PC-3 (cell line): ENCODE measurements at regions not wholly inside any gene's neighbourhood (a gene's known extent, or its start where the extent isn't known, plus 50 kb on each side); places are given as distances from the start of the nearest gene placed in this dataset.

ENCODE experiments used
- ATAC-seq: fragments of 200-7000 bp; cut with Tn5 transposase; 2 replicates; pipeline ENCODE4 v1.9.1; 2020; ENCODE audit warnings: mild to moderate bottlenecking, moderate library complexity
- BruUV-seq: library from RNA; stranded (reverse); fragments of 400-500 nt; replicated peaks from 2 replicates; lab custom pipeline; 2021; lab: Mats Ljungman, UMichigan
- CTCF ChIA-PET: fragments of 300-600 bp; sonication (Branson Sonifier 250); formaldehyde crosslinking; loops from one replicate; lab custom pipeline; 2022; ENCODE audit warnings: antibody characterized with exemption; lab: Charles Lee
- POLR2A ChIA-PET: fragments of 300-600 bp; sonication (Branson Sonifier 250); formaldehyde crosslinking; loops from one replicate; lab custom pipeline; 2022; ENCODE audit warnings: antibody characterized with exemption; ENCODE audit not compliant: unreplicated experiment; lab: Charles Lee
- DNase-seq: peaks from one replicate; pipeline ENCODE4 v3.0.0-alpha.2; 2015
- H2AFZ ChIP-seq: fragments of 300-600 bp; sonication (generic); 2 replicates; pipeline ENCODE4 v1.6.0; 2016; ENCODE audit warnings: antibody characterized with exemption, low read length
- H3F3A ChIP-seq: fragments of 300-600 bp; sonication (generic); one replicate; pipeline ENCODE4 v1.6.0; 2017; ENCODE audit warnings: antibody characterized with exemption, low read length, control low read depth, mild to moderate bottlenecking; ENCODE audit not compliant: unreplicated experiment
- H3K27ac ChIP-seq: fragments of 300-600 bp; sonication (generic); 2 replicates; pipeline ENCODE4 v1.5.1; 2016; ENCODE audit warnings: mild to moderate bottlenecking, low read length
- H3K27me3 ChIP-seq: fragments of 300-600 bp; sonication (generic); 2 replicates; pipeline ENCODE4 v1.6.1; 2016; ENCODE audit warnings: low read length, mixed read lengths
- H3K36me3 ChIP-seq: fragments of 300-600 bp; sonication (generic); 2 replicates; pipeline ENCODE4 v1.6.1; 2016; ENCODE audit warnings: low read depth, mixed run types, low read length, mixed read lengths
- H3K4me1 ChIP-seq: fragments of 300-600 bp; sonication (generic); 2 replicates; pipeline ENCODE4 v1.5.1; 2016; ENCODE audit warnings: low read length; ENCODE audit not compliant: insufficient read depth
- H3K4me2 ChIP-seq: fragments of 300-600 bp; sonication (generic); 2 replicates; pipeline ENCODE4 v1.6.0; 2016; ENCODE audit warnings: low read length
- H3K4me3 ChIP-seq: fragments of 300-600 bp; sonication (generic); 2 replicates; pipeline ENCODE4 v1.5.1; 2016; ENCODE audit warnings: mild to moderate bottlenecking, low read length, mixed read lengths
- H3K79me2 ChIP-seq: fragments of 300-600 bp; sonication (generic); 2 replicates; pipeline ENCODE4 v1.6.1; 2017; ENCODE audit warnings: low read length, mixed read lengths
- H3K9ac ChIP-seq: fragments of 300-600 bp; sonication (generic); 2 replicates; pipeline ENCODE4 v1.6.0; 2016; ENCODE audit warnings: mild to moderate bottlenecking, low read length
- H3K9me2 ChIP-seq: fragments of 300-600 bp; sonication (generic); replicated peaks from 2 replicates; pipeline ENCODE4 v1.6.1; 2016; ENCODE audit warnings: mixed run types, low read length, mixed read lengths
- H3K9me3 ChIP-seq: fragments of 300-600 bp; sonication (generic); 2 replicates; pipeline ENCODE4 v1.6.1; 2016; ENCODE audit warnings: low read length, mixed read lengths
- H4K20me1 ChIP-seq: fragments of 300-600 bp; sonication (generic); 2 replicates; pipeline ENCODE4 v1.6.1; 2016; ENCODE audit warnings: low read length, mixed read lengths
- EZH2 ChIP-seq: fragments of 300-600 bp; sonication (generic); IDR thresholded peaks from one replicate; pipeline ENCODE4 v1.6.1; 2017; ENCODE audit warnings: antibody characterized with exemption, mild to moderate bottlenecking, low read length; ENCODE audit not compliant: unreplicated experiment
- EZH2phosphoT487 ChIP-seq: fragments of 300-600 bp; sonication (generic); IDR thresholded peaks from 2 replicates; pipeline ENCODE4 v1.6.1; 2018; ENCODE audit warnings: mild to moderate bottlenecking, antibody characterized with exemption, low read length, borderline replicate concordance
- intact Hi-C: fragments of 100-400 bp; cut with micrococcal nuclease; formaldehyde crosslinking; loops from 2 replicates; pipeline ENCODE4 v1.9.0; 2023
- TF ChIP-seq, protein P1 (sequence below): fragments of 300-600 bp; sonication (generic); conservative IDR thresholded peaks from 2 replicates; pipeline ENCODE4 v1.5.1; 2017; ENCODE audit warnings: antibody characterized with exemption, low read depth, mild to moderate bottlenecking, low read length

GRCh38 chr2:205913668-205914067 is 172.3 kb downstream of the INO80D start:
- peaks cover 38% of the 10 kb centered on the region for H3K27me3 ChIP-seq
- DNase-seq: no peak
- H3K4me3 ChIP-seq: no peak overlapping the region
- no peak overlapping the region for H3K4me2 ChIP-seq
- no TSS peak for BruUV-seq
- H2AFZ ChIP-seq: no peak overlapping the region
- no peaks in the 10 kb centered on the region for H3K9me2 ChIP-seq
- POLR2A ChIA-PET: no interaction called here
- H3K9me3 ChIP-seq: no peaks in the 10 kb centered on the region
- H3K79me2 ChIP-seq: no peaks in the 10 kb centered on the region
- ATAC-seq: no peak
- TF ChIP-seq EZH2phosphoT487 (no peak), EZH2 (no peak)
- TF ChIP-seq, protein P1, sequence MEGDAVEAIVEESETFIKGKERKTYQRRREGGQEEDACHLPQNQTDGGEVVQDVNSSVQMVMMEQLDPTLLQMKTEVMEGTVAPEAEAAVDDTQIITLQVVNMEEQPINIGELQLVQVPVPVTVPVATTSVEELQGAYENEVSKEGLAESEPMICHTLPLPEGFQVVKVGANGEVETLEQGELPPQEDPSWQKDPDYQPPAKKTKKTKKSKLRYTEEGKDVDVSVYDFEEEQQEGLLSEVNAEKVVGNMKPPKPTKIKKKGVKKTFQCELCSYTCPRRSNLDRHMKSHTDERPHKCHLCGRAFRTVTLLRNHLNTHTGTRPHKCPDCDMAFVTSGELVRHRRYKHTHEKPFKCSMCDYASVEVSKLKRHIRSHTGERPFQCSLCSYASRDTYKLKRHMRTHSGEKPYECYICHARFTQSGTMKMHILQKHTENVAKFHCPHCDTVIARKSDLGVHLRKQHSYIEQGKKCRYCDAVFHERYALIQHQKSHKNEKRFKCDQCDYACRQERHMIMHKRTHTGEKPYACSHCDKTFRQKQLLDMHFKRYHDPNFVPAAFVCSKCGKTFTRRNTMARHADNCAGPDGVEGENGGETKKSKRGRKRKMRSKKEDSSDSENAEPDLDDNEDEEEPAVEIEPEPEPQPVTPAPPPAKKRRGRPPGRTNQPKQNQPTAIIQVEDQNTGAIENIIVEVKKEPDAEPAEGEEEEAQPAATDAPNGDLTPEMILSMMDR: no peak
- H3K4me1 ChIP-seq: no peaks in the 10 kb centered on the region
- H3K27ac ChIP-seq: no peak overlapping the region
- no peak overlapping the region for H3K9ac ChIP-seq
- CTCF ChIA-PET: no interaction called here
- no peaks in the 10 kb centered on the region for H3K36me3 ChIP-seq
- H3F3A ChIP-seq: no peaks in the 10 kb centered on the region
- H4K20me1 ChIP-seq: no peaks in the 10 kb centered on the region
- intact Hi-C loops: no loop called here

DNA sequence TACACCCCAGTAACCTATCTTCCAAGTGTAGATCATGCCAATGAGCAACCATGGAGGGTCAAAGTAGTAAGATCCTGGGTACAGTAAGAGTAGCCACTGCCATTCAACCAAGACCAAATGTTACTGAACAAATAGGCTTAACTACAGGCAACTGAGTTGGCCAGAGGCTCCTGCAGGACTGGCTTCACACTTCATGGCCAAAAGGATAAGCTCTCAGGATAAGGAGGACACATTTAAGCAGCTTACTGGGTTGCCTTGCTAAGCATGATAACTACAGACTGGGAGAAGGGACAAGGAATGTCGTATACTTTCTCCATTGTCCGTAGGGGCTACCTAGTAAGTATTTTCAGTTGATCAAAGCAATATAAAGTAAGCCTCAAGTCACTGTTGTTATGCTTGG is 174.7 kb downstream of the INO80D start:
- DNase-seq (no peak), ATAC-seq (no peak)
- no peaks in the 10 kb centered on the region for H3K9me3 ChIP-seq
- H3K9me2 ChIP-seq: no peaks in the 10 kb centered on the region
- no TSS peak for BruUV-seq
- no peaks in the 10 kb centered on the region for H3K79me2 ChIP-seq
- H4K20me1 ChIP-seq: no peaks in the 10 kb centered on the region
- intact Hi-C loops: no loop called here
- no peaks in the 10 kb centered on the region for H3F3A ChIP-seq
- CTCF ChIA-PET: no interaction called here
- H3K27me3 ChIP-seq: peaks cover 39% of the 10 kb centered on the region
- no peaks in the 10 kb centered on the region for H3K36me3 ChIP-seq
- no peak overlapping the region for H3K4me2 ChIP-seq
- TF ChIP-seq EZH2phosphoT487 (no peak), EZH2 (no peak)
- TF ChIP-seq, protein P1: no peak
- no peak overlapping the region for H3K9ac ChIP-seq
- POLR2A ChIA-PET: no interaction called here
- H2AFZ ChIP-seq: no peak overlapping the region
- H3K4me1 ChIP-seq: no peaks in the 10 kb centered on the region
- H3K4me3 ChIP-seq: no peak overlapping the region
- H3K27ac ChIP-seq: no peak overlapping the region

- no peak for ATAC-seq
- no peaks in the 10 kb centered on the region for H3K79me2 ChIP-seq
- no peaks in the 10 kb centered on the region for H3F3A ChIP-seq
- H3K9ac ChIP-seq: no peak overlapping the region
- DNase-seq: no peak
- no peaks in the 10 kb centered on the region for H3K9me2 ChIP-seq
- TF ChIP-seq EZH2phosphoT487 (no peak), EZH2 (no peak)
- TF ChIP-seq, protein P1: no peak
- no peak overlapping the region for H3K4me3 ChIP-seq
- H3K27me3 ChIP-seq: peaks cover 47% of the 10 kb centered on the region
- intact Hi-C loops: no loop called here
- BruUV-seq: no TSS peak
- no peaks in the 10 kb centered on the region for H4K20me1 ChIP-seq
- no peak overlapping the region for H3K27ac ChIP-seq
- H3K4me1 ChIP-seq: no peaks in the 10 kb centered on the region
- ChIA-PET CTCF (no interaction called here), POLR2A (interaction anchor here (0.6 kb wide), 2 partner anchors 249 to 266 kb away, joined by 3 to 5 read pairs; no protein-coding TSS in a partner anchor)
- no peak overlapping the region for H3K4me2 ChIP-seq
- no peaks in the 10 kb centered on the region for H3K36me3 ChIP-seq
- no peak overlapping the region for H2AFZ ChIP-seq
- no peaks in the 10 kb centered on the region for H3K9me3 ChIP-seq
Observed at GRCh38 chr2:205909184-205909572, 176.8 kb downstream of the INO80D start.
